NCI-H82 treated with DMSO at 0.1 percent for 48 hours (cell line): ENCODE measurements at regions not wholly inside any gene's neighbourhood (a gene's known extent, or its start where the extent isn't known, plus 50 kb on each side); places are given as distances from the start of the nearest gene placed in this dataset.
"Not testable (repeated sequence)": the region's sequence is repeated elsewhere in the genome, so short reads cannot be mapped to it uniquely, and the experiment has no call there.

Experiments used
- DNase-seq: peaks from one replicate; lab custom pipeline; 2025; ENCODE audit not compliant: unreplicated experiment; lab: John Stamatoyannopoulos, UW

- no peak for DNase-seq
Measured at GRCh38 chr2:52343706-52344266, 1311.9 kb upstream of the NRXN1 start.

GRCh38 chr2:52343010-52343409 is 1311.1 kb upstream of the NRXN1 start:
- no peak for DNase-seq

- DNase-seq: no peak
Measured at GRCh38 chr2:52342458-52342857, 1310.5 kb upstream of the NRXN1 start.

- DNase-seq: no peak
Measured at GRCh38 chr2:52341732-52342131, 1309.8 kb upstream of the NRXN1 start.

DNA sequence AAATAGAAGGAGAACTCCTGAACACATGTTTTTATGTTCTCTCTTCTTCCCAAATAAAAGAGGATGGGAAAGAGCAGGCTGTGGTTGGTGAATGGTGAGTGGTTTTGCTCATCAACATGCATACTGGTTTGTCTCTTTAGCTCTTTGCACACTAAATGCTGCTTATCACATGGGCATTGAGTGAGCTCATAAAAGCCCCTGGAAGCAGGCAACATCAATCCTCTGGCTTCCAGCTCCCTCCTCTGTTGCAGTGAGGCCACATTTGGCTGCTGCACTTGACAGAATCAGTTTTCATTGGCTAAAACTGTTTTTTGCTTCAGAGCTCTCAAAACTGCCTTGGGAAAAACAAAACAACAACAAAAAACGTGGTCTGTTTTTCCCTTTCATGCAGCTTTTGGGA is 1308.2 kb upstream of the NRXN1 start:
- DNase-seq: no peak

DNA sequence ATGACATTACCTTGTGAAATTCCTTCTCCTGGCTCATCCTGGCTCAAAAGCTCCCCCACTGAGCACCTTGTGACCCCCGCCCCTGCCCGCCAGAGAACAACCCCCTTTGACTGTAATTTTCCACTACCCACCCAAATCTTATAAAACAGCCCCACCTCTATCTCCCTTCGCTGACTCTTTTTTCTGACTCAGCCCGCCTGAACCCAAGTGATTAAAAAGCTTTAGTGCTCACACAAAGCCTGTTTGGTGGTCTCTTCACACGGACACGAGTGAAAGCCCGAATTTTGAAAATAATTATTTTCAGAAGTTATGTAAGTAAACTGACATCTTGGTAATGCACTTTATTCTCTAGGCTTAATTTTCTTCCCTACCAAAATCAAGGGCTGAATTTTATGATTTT is 1305.9 kb upstream of the NRXN1 start:
- not testable (repeated sequence) for DNase-seq

- DNase-seq: no peak
Measured at GRCh38 chr2:52336951-52337350, 1305.0 kb upstream of the NRXN1 start.

- no peak for DNase-seq
Measured at GRCh38 chr2:52335727-52336126, 1303.8 kb upstream of the NRXN1 start.

DNA sequence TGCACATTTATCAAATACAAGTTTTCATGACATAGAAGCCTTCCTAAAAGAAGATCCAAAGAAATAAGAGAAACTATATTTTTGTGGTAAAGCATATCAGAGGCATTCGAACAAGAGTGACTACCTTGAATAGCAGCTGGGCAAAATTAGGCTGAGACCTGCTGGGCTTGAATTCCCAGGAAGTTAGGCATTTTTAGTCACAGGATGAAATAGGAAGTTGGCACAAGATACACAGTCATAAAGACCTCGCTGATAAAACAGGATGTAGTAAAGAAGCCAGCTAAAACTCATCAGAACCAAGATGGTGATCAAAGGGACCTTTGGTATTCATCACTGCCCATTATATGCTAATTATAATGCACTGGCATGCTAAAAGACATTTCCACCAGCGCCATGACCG is 1302.3 kb upstream of the NRXN1 start:
- no peak for DNase-seq

DNA sequence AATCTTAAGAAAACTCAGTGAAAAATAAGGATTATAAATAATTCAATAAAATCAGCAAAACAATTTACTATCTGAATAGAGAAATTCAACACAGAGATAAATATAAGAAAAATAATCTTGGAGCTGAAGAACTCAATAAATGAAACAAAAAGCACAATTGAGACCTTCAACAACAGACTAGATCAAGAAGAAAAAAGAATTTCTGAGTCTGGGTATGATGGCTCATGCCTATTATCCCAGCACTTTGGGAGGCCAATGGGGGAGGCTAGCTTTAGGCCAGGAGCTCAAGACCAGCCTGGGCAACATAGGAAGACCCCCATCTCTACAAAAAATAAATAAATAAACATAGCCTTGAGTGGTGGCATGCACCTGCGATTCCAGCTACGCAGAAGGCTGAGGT is 1295.7 kb upstream of the NRXN1 start:
- no peak for DNase-seq

DNA sequence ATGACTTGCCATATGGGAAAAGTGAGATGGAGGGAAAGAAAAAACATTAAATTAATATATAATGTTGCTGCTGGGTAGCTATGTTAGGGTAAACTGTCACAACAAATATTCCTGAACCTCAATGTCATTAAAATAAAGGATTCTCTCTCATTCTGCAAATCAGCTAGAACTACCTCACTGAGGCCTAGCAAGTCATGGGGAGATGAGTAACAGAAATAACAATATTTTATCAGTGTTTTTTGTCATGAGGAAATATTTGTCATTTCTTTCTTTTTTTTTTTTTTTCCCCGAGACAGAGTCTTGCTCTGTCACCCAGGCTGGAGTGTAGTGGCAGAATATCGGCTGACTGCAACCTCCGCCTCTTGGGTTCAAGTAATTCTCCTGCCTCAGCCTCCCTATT is 1282.3 kb upstream of the NRXN1 start:
- no peak for DNase-seq

GRCh38 chr2:52312486-52312885 is 1280.6 kb upstream of the NRXN1 start:
- no peak for DNase-seq

GRCh38 chr2:52311862-52312261 is 1279.9 kb upstream of the NRXN1 start:
- DNase-seq: no peak

- DNase-seq: no peak
Measured at GRCh38 chr2:52308156-52308555, 1276.2 kb upstream of the NRXN1 start.

- no peak for DNase-seq
Measured at GRCh38 chr2:52294628-52295027, 1262.7 kb upstream of the NRXN1 start.

DNA sequence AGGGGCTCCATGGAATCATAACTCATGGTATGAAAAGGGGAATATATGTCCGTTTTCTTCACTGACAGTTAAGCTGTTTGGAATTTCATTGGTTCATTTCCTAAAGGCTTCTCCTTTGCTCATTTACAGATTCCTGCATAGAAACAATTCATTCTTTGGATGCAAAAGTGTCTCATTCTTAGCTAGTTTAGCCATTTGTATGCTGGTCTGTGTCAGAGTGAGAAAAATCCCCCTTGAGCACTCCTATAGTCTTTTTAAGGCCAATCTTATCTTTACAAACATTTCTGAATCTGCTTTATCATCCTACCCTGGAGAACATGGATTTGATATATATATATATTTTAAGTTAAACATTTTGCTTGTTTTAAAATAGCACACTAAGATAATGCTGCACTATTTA is 1260.9 kb upstream of the NRXN1 start:
- no peak for DNase-seq

GRCh38 chr2:52289741-52290140 is 1257.8 kb upstream of the NRXN1 start:
- DNase-seq: no peak

- no peak for DNase-seq
Measured at GRCh38 chr2:52288596-52288995, 1256.7 kb upstream of the NRXN1 start.

DNA sequence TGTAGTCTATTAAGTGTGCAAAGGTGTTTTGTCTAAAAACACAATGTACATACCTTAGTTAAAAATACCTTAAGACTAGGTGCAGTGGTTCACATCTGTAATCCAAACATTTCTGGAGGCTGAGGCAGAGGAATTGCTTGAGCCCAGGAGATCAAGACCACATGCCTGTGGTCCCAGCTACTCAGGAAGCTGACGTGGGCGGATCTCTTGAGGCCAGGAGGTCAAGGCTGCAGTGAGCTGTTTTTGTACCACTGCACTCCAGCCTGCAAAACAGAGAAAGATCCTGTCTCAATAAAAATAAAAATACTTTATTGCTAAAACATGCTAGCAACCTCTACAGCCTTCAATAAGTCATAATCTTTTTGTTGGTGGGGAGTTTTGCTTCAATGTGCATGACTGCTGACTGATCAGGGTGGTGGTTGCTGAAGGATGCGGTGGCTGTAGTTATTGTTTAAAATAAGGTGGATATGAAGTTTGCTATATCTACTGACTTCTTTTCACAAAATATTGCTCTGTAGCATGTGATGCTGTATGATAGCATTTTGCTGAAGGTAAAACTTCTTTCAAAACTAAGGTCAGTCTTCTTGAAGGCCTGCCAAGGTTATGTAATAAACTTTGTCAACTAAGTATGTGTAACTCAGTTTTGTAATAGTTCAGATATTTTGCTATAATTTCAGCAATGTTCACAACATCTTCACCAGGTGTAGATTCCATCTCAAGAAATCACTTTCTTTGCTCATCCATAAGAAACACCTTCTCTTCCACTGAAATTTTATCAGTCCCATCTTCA is 1238.0 kb upstream of the NRXN1 start:
- DNase-seq: no peak

- DNase-seq: no peak
Measured at GRCh38 chr2:52264911-52265310, 1233.0 kb upstream of the NRXN1 start.

DNA sequence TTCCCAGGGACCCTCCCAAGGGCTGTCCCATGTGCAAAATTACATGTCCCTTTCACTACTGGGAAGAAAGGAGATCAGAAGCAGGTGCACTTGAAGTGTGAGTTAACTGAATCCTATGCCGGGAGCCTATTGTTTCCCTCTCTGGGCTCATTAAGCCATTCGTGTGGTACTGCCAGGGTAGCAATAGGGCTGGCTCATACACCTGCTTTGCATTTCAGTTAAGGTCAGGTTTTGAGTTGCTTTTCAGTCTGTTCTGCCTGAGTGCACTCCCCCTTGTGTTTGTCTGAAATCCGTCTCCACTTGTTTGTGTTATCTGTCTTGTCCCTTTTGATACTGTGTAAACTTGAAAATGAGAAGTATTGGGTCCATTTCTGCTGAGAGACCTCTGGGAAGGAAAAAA is 1232.6 kb upstream of the NRXN1 start:
- DNase-seq: no peak

DNA sequence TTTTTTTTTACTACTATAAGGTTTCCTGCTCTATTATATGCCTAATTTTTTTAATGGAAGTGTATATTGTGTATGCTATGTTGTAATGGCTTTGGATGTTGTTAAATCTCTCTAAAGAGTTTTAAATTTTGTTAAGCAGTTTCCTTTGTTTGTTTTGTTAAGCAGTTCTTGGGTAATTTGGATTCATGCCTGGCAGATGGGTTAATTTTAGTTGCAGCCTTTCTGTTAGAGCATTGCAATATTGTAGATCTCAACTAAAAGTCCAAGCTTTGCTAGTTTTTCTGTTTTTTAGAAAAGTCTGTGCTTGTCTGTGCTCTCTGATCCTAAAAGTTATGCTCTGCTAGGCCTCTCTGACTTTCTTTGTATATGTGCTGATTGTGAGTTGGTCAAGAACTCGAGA is 1229.0 kb upstream of the NRXN1 start:
- DNase-seq: no peak

DNA sequence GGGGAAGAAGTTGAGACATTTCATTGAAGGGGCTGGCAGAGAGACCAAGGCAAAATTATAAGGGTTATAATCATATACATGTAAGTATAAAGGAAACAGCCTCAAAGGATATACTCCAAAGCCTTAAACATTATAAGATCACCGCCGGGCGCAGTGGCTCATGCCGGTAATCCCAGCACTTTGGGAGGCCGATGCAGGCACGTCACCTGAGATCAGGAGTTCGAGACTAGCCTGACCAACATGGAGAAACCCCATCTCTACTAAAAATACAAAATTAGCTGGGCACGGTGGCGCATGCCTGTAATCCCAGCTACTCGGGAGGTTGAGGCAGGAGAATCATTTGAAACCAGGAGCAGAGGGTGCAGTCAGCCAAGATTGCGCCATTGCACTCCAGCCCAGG is 1227.0 kb upstream of the NRXN1 start:
- not testable (repeated sequence) for DNase-seq
